Skin epidermis (tissue), 12 donors: ENCODE measurements at regions not wholly inside any gene's neighbourhood (a gene's known extent, or its start where the extent isn't known, plus 50 kb on each side); places are given as distances from the start of the nearest gene placed in this dataset.
A peak's percentile ranks its signal among the peaks of the same experiment; 100 is the strongest.

Experiments used
- H3K27ac ChIP-seq, 21 experiments: fragments of 200-600 bp; sonication (generic) in 11 of 21; one replicate each; pipeline ENCODE4 v1.5.0; 2020; ENCODE audit warnings: mild to moderate bottlenecking in 3 of 21, inconsistent platforms in 2 of 21, moderate library complexity in 2 of 21
- H3K4me3 ChIP-seq, 7 experiments: fragments of 200-600 bp; sonication (generic) in 2 of 7; one replicate each; pipeline ENCODE4 v1.5.0; 2020; ENCODE audit warnings: inconsistent platforms in 2 of 7, mild to moderate bottlenecking in 2 of 7, moderate library complexity in 1 of 7

GRCh38 chr5:125348936-125349831 lies 602.7 kb upstream of the ZNF608 start:
- no peak overlapping the region for H3K4me3 ChIP-seq
- H3K27ac ChIP-seq = peak overlapping the region in 5 of 21 experiments; percentile 24 to 47 (median 33)

DNA sequence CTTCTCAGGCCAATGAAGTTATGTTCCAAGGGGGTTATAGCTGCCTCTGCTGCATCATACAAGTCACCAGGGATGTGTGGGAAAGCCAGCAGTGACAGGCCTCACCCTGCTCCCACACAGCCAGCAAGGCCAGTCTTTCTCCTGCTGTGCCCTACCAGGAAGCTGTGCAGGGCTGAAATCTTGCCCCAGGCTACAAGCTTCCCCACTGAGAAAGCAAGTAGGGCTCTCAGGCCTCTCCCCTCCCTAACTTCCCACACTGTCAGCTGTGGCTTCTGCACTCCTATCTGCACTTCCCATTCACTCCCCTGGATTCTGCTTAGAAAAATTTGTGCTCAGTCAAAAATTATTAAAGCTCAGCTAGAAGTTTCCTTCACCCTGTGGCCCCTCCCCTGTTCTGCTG lies 611.2 kb upstream of the ZNF608 start:
- Histone ChIP-seq H3K27ac (no peak overlapping the region), H3K4me3 (no peak overlapping the region)

DNA sequence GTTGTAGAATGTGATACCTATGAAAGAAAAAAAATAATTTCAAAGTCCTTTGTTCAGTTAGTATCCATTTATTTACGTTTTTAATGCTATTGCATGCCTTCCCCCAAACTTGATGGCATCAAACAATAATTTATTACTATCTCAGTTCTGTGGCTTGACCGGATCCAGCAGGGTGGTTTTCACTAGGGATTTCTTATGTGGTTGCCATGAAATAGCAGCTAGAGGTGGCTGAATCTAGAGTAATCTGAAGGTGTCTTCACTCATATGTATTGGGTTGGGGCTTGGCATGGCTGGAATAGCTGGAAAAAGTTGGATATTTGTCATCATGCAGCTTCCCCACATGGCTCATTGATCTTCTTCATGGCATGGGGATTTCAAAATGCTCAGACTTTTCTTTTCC lies 619.3 kb upstream of the ZNF608 start:
- Histone ChIP-seq H3K27ac (no peak overlapping the region), H3K4me3 (no peak overlapping the region)

GRCh38 chr5:125367702-125368101 lies 621.3 kb upstream of the ZNF608 start:
- H3K27ac ChIP-seq = no peak overlapping the region
- no peak overlapping the region for H3K4me3 ChIP-seq

DNA sequence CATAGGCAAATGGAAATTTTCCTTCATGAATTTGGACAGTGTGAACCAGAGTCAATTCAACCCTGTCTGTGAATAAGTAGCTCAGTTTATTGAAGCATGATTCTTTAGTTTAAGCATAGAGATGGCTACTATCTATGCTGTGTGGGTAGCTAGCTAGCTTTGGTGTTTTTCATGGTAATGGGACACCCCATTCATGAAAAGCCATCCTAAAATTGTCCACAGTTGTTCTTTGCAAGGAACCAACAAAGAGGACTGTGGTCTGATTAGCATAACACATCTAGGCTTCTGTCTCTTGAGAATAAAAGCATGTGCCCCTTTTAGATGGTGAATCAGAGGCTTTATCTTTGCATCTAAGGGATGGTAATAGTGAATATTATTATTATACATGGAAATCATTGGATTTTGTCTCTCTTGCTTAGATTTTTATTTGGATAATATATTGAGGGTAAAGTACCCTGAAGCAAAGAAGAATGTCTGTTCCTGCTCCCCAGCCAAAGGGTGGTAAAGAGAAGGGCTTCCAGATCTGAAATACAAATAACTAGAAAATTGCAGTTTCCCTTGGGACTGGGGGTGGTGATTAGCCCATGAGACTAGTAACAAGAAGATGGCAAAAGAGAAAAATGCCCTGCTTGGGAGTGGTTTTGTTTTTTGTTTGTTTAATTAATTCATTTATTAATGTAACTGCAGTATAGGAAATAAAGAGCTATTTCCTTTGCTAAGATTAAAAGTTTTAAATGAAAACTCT lies 624.2 kb upstream of the ZNF608 start:
- H3K4me3 ChIP-seq = no peak overlapping the region
- no peak overlapping the region for H3K27ac ChIP-seq

GRCh38 chr5:125372694-125373631 lies 626.5 kb upstream of the ZNF608 start:
- Histone ChIP-seq H3K4me3 (no peak overlapping the region), H3K27ac (no peak overlapping the region)

DNA sequence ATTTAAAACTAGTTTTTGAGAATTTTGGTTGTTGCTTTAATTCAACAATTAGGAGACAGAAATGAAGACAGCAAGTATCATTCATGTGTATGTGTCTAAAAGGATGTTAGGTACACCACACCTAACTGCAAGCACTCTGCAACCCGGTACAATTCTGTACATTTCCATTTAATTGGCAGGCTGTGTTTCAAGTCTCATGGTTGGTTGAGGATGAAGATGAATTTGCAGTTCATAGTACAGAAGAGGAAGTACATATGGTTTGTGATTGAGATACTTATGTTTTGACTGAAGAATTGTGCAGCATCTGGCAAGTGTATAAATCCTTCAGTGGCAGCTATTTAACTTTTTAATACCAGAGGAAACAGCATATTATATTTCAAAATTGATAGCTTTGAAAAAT lies 628.7 kb upstream of the ZNF608 start:
- no peak overlapping the region for H3K27ac ChIP-seq
- no peak overlapping the region for H3K4me3 ChIP-seq

GRCh38 chr5:125376059-125376641 lies 629.7 kb upstream of the ZNF608 start:
- Histone ChIP-seq H3K4me3 (no peak overlapping the region), H3K27ac (no peak overlapping the region)

DNA sequence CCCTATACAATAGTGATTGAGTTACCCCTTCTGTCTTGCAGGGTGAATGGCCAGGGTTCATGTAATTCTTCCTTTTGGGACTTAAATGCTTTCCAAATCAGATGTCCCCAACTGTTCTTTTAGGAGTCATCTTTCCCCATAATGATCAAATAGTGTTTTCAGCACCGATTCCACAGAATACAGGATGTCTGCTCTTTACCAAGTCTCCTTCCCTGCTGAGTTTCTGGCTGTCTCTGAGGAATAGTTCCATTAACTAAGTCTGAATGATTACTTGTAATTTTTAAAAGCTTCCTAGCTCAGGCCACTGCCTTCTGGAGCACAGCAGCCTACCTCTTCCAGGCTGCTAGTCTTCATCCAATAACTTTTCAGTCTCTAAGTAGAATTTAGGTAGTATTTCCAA lies 630.7 kb upstream of the ZNF608 start:
- no peak overlapping the region for H3K4me3 ChIP-seq
- no peak overlapping the region for H3K27ac ChIP-seq

DNA sequence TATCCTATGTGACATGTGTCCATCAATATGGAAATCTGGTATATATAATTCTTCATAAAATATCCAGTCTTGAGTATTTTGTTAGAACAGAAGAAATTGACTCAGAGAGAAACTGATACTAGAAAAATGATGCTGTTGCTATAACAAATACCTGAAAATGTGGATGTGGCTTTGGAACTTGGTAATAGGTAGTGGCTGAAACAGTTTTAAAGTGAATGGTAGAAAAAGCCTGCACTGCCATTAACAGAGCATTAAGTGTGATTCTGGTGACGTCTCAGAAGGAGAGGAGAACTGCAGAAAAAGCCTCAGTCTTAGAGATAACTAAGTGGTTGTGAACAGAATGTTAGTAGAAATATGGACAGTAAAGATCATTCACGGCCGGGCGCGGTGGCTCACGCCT lies 634.9 kb upstream of the ZNF608 start:
- no peak overlapping the region for H3K27ac ChIP-seq
- no peak overlapping the region for H3K4me3 ChIP-seq

DNA sequence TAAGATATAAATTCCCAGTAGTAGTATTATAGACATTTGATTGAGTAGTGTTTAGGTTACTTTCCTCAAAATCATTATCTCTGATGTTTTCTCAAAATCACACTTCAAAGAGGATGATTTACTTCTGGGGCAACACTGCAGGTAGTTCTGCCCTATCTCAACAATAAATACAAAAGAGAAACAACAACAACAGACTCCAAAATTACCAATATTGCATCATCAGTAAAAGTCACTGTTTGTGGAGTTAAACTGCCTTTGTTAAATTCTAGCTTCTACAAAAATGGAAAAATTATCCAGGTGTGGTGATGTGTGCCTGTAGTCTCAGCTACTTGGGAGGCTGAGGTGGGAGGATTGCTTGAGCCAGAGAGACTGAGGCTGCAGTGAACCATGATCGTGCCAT lies 637.6 kb upstream of the ZNF608 start:
- no peak overlapping the region for H3K27ac ChIP-seq
- no peak overlapping the region for H3K4me3 ChIP-seq

- no peak overlapping the region for H3K4me3 ChIP-seq
- H3K27ac ChIP-seq = no peak overlapping the region
These were observed 643.9 kb upstream of the ZNF608 start for GRCh38 chr5:125390326-125390725.

- Histone ChIP-seq H3K4me3 (no peak overlapping the region), H3K27ac (no peak overlapping the region)
These were observed 646.9 kb upstream of the ZNF608 start for GRCh38 chr5:125393221-125393815.

DNA sequence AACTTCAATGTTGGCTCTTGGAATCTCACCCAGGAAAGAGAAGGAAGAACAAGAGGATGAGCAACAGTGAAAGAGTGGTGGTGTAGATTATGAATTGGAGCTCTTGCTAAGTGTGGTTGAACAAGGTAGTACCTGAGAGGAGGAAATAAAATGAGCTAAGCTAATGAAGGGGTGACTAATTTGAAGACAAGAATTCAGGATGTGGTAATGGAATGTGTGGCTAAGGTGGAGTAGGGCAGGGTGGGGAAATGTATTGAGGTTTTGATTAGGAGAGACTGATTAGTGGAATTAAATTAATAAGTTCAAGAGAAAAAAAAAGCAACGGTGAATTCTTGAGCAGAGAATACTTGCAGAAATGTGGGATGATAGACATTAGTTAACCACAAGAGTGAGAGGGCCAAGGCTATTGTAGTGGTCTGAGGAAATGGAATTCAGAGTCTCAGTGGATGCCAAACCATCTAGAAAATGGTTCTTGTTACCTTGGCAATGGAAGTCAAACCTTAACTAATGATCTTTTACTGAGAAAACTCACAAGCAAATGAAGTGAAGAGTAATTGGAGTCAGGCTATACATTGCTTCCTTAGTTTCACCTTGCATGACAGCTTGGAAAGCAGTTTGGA lies 648.3 kb upstream of the ZNF608 start:
- H3K4me3 ChIP-seq = no peak overlapping the region
- no peak overlapping the region for H3K27ac ChIP-seq

- Histone ChIP-seq H3K27ac (no peak overlapping the region), H3K4me3 (no peak overlapping the region)
These were observed 650.0 kb upstream of the ZNF608 start for GRCh38 chr5:125396462-125396861.

GRCh38 chr5:125398466-125398865 lies 652.0 kb upstream of the ZNF608 start:
- no peak overlapping the region for H3K4me3 ChIP-seq

DNA sequence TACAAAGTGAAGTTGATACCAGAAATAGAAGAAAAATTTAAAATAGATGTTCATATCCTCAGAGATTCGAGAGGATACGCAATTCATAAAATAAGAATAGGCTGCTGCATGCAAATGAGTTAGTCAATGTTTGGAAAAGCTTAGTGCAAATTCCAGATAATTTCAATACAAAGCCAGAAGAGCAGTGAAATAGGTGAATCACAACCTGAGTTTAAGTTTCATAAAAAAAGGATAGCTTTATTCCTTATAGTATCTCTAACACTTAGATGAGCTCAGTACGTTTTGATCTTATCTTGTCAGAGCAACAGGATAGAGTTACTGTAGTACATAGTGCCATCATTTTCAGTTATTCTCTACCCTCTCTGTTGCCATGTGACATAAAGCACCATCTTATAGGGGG lies 653.4 kb upstream of the ZNF608 start:
- no peak overlapping the region for H3K27ac ChIP-seq
- no peak overlapping the region for H3K4me3 ChIP-seq

More at GRCh38 chr5:125398466-125398865, 652.0 kb upstream of the ZNF608 start:
- H3K27ac ChIP-seq = no peak overlapping the region

DNA sequence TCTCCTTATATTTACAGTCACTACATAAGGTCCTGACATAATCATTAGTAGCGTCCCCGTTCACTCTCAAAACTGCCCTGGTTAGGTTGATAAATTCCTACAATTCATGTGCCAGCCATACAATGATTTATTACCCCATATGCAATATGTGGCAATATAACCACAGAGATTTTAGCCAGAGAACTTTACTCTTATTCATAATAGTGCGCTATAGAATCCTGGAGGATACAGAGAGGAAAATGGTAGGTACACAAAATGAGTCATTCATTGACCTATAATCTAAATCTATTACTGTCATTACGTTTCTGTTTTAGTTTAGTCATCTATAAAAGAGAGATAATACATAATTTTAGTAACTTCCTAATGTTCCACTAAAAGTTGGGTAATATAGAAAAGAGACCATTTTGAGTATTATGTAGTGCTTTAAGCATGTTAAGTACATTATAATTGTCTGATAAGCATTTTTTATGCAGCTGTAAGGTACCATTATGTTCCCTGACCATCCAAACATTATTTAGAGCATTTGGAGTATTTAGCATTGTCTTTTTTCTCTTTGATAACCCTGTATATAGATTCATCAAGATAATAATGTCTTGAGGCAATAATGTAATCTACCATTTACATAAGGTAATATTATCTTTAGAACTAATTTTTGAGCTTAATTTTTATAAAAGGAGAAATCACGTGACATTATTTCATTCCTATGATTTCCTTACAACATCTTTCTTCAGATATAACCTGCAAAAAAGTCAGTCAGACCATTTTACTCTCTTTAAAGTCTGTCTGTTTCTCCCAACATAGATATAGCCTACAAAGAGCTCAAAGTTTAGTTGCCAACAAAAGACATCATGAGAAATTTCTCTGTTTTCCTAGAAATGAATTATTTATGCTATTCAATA lies 655.5 kb upstream of the ZNF608 start:
- Histone ChIP-seq H3K4me3 (no peak overlapping the region), H3K27ac (no peak overlapping the region)
